CD4-positive, CD25-positive, alpha-beta regulatory T cell (primary cell): ENCODE measurements at regions not wholly inside any gene's neighbourhood (a gene's known extent, or its start where the extent isn't known, plus 50 kb on each side); places are given as distances from the start of the nearest gene placed in this dataset.

Experiments
- ATAC-seq, 2 donors: fragments of 150-1000 bp; cut with Tn5 transposase; one replicate each; pipeline ENCODE4 v1.10.0; 2021; ENCODE audit warnings: low read depth in 2 of 2, moderate number of reproducible peaks in 2 of 2, moderate library complexity in 1 of 2
- DNase-seq, 3 donors: peaks; one replicate each; pipeline versions ENCODE4 v3.0.0 to v3.0.0-alpha.2; 2012 to 2022; ENCODE audit warnings: mixed read lengths in 1 of 3
- H3K27ac ChIP-seq: one replicate; pipeline ENCODE4 v1.7.0; 2013; ENCODE audit warnings: mild to moderate bottlenecking, low read length; ENCODE audit not compliant: insufficient read depth, poor library complexity, severe bottlenecking
- H3K27me3 ChIP-seq: one replicate; pipeline ENCODE4 v1.7.0; 2013; ENCODE audit warnings: low read length; ENCODE audit not compliant: control insufficient read depth, insufficient read depth
- H3K36me3 ChIP-seq: one replicate; pipeline ENCODE4 v1.7.0; 2013; ENCODE audit warnings: mild to moderate bottlenecking, low read length, moderate library complexity; ENCODE audit not compliant: control insufficient read depth, insufficient read depth
- H3K4me1 ChIP-seq: 2 replicates; pipeline ENCODE4 v1.7.0; 2013; ENCODE audit warnings: mild to moderate bottlenecking, low read length; ENCODE audit not compliant: insufficient read depth, control insufficient read depth, poor library complexity, severe bottlenecking
- H3K4me3 ChIP-seq: one replicate; pipeline ENCODE4 v1.7.0; 2013; ENCODE audit warnings: low read depth, mild to moderate bottlenecking, low read length, moderate library complexity
- H3K9me3 ChIP-seq, 2 experiments: 1 replicate in 1 of 2; 2 replicates in 1 of 2; pipeline ENCODE4 v1.7.0; 2013; ENCODE audit warnings: low read length in 2 of 2, mild to moderate bottlenecking in 1 of 2, moderate library complexity in 1 of 2; ENCODE audit not compliant: control insufficient read depth in 2 of 2
- H3K27ac Mint-ChIP-seq, 3 donors: one replicate each; pipeline ENCODE4 v1.8.0; 2020 to 2022; ENCODE audit warnings: mild to moderate bottlenecking in 3 of 3, mixed read lengths in 3 of 3, moderate library complexity in 2 of 3
- H3K27me3 Mint-ChIP-seq: one replicate; pipeline ENCODE4 v1.8.0; 2022; ENCODE audit warnings: mild to moderate bottlenecking, mixed read lengths
- H3K36me3 Mint-ChIP-seq: one replicate; pipeline ENCODE4 v1.8.0; 2020; ENCODE audit warnings: mixed read lengths
- H3K4me1 Mint-ChIP-seq, 4 donors: one replicate each; pipeline ENCODE4 v1.8.0; 2020 to 2022; ENCODE audit warnings: mixed read lengths in 4 of 4, mild to moderate bottlenecking in 1 of 4
- H3K4me3 Mint-ChIP-seq, 4 donors: one replicate each; pipeline ENCODE4 v1.8.0; 2020 to 2022; ENCODE audit warnings: mild to moderate bottlenecking in 4 of 4, mixed read lengths in 4 of 4, moderate library complexity in 3 of 4
- H3K9me3 Mint-ChIP-seq, 7 donors: one replicate each; pipeline ENCODE4 v1.8.0; 2020 to 2022; ENCODE audit warnings: mixed read lengths in 7 of 7, mild to moderate bottlenecking in 3 of 7, moderate library complexity in 2 of 7

- no peak overlapping the region for H3K4me3 Mint-ChIP-seq
- no peak for DNase-seq
- peaks cover 0 to 28% (median 4%) of the 10 kb centered on the region in 7 donors for H3K9me3 Mint-ChIP-seq
- H3K4me1 ChIP-seq = no peaks in the 10 kb centered on the region
- no peaks in the 10 kb centered on the region for H3K27me3 Mint-ChIP-seq
- no peaks in the 10 kb centered on the region for H3K4me1 Mint-ChIP-seq
- no peak overlapping the region for H3K27ac ChIP-seq
- no peaks in the 10 kb centered on the region for H3K36me3 ChIP-seq
- no peaks in the 10 kb centered on the region for H3K36me3 Mint-ChIP-seq
- no peaks in the 10 kb centered on the region for H3K9me3 ChIP-seq
- H3K27me3 ChIP-seq = no peaks in the 10 kb centered on the region
- no peak overlapping the region for H3K4me3 ChIP-seq
- no peak overlapping the region for H3K27ac Mint-ChIP-seq
- no peak for ATAC-seq
Measured at GRCh38 chr1:56236688-56237087, 342.7 kb downstream of the PLPP3 start.

GRCh38 chr1:56235909-56236510, 343.4 kb downstream of the PLPP3 start:
- Histone ChIP-seq H3K9me3 (no peaks in the 10 kb centered on the region), H3K27me3 (no peaks in the 10 kb centered on the region), H3K36me3 (no peaks in the 10 kb centered on the region), H3K4me3 (no peak overlapping the region), H3K27ac (no peak overlapping the region), H3K4me1 (no peaks in the 10 kb centered on the region)
- no peak for DNase-seq
- peaks cover 0 to 24% (median 4%) of the 10 kb centered on the region in 7 donors for H3K9me3 Mint-ChIP-seq
- H3K27me3 Mint-ChIP-seq = no peaks in the 10 kb centered on the region
- no peak overlapping the region for H3K4me3 Mint-ChIP-seq
- no peaks in the 10 kb centered on the region for H3K36me3 Mint-ChIP-seq
- ATAC-seq = no peak
- no peak overlapping the region for H3K27ac Mint-ChIP-seq
- no peaks in the 10 kb centered on the region for H3K4me1 Mint-ChIP-seq

- ATAC-seq (no peak), DNase-seq (no peak)
- Histone ChIP-seq H3K27me3 (no peaks in the 10 kb centered on the region), H3K4me3 (no peak overlapping the region), H3K4me1 (no peaks in the 10 kb centered on the region), H3K27ac (no peak overlapping the region), H3K36me3 (no peaks in the 10 kb centered on the region), H3K9me3 (no peaks in the 10 kb centered on the region)
- H3K27ac Mint-ChIP-seq = no peak overlapping the region
- no peaks in the 10 kb centered on the region for H3K4me1 Mint-ChIP-seq
- no peaks in the 10 kb centered on the region for H3K36me3 Mint-ChIP-seq
- H3K27me3 Mint-ChIP-seq = no peaks in the 10 kb centered on the region
- peaks cover 0 to 7% (median 3%) of the 10 kb centered on the region in 7 donors for H3K9me3 Mint-ChIP-seq
- H3K4me3 Mint-ChIP-seq = no peak overlapping the region
Measured at GRCh38 chr1:56229186-56229585, 350.2 kb downstream of the PLPP3 start.

GRCh38 chr1:56227886-56228285, 351.5 kb downstream of the PLPP3 start:
- no peaks in the 10 kb centered on the region for H3K4me1 Mint-ChIP-seq

GRCh38 chr1:56227401-56227800, 352.0 kb downstream of the PLPP3 start:
- Mint-ChIP-seq H3K4me3 (no peak overlapping the region), H3K27me3 (no peaks in the 10 kb centered on the region), H3K36me3 (no peaks in the 10 kb centered on the region), H3K9me3 (peaks cover 0 to 7% (median 3%) of the 10 kb centered on the region in 7 donors), H3K27ac (no peak overlapping the region), H3K4me1 (no peaks in the 10 kb centered on the region)
- DNase-seq (no peak), ATAC-seq (no peak)
- H3K27me3 ChIP-seq = no peaks in the 10 kb centered on the region
- H3K4me1 ChIP-seq = no peaks in the 10 kb centered on the region
- H3K4me3 ChIP-seq = no peak overlapping the region
- no peak overlapping the region for H3K27ac ChIP-seq
- no peaks in the 10 kb centered on the region for H3K36me3 ChIP-seq
- no peaks in the 10 kb centered on the region for H3K9me3 ChIP-seq

More at GRCh38 chr1:56227886-56228285, 351.5 kb downstream of the PLPP3 start:
- DNase-seq (no peak), ATAC-seq (no peak)
- Mint-ChIP-seq H3K27me3 (no peaks in the 10 kb centered on the region), H3K9me3 (peaks cover 0 to 7% (median 3%) of the 10 kb centered on the region in 7 donors), H3K36me3 (no peaks in the 10 kb centered on the region), H3K4me3 (no peak overlapping the region), H3K27ac (no peak overlapping the region)
- no peak overlapping the region for H3K27ac ChIP-seq
- no peaks in the 10 kb centered on the region for H3K27me3 ChIP-seq
- no peaks in the 10 kb centered on the region for H3K9me3 ChIP-seq
- no peaks in the 10 kb centered on the region for H3K36me3 ChIP-seq
- H3K4me3 ChIP-seq = no peak overlapping the region
- H3K4me1 ChIP-seq = no peaks in the 10 kb centered on the region

- H3K4me3 ChIP-seq = no peak overlapping the region
- H3K9me3 Mint-ChIP-seq = peaks cover 0 to 10% (median 2%) of the 10 kb centered on the region in 7 donors
- no peaks in the 10 kb centered on the region for H3K36me3 ChIP-seq
- ATAC-seq (no peak), DNase-seq (no peak)
- H3K9me3 ChIP-seq = no peaks in the 10 kb centered on the region
- H3K27me3 ChIP-seq = no peaks in the 10 kb centered on the region
- no peaks in the 10 kb centered on the region for H3K27me3 Mint-ChIP-seq
- no peak overlapping the region for H3K27ac Mint-ChIP-seq
- H3K4me3 Mint-ChIP-seq = no peak overlapping the region
- no peaks in the 10 kb centered on the region for H3K36me3 Mint-ChIP-seq
- H3K4me1 Mint-ChIP-seq = no peaks in the 10 kb centered on the region
- no peak overlapping the region for H3K27ac ChIP-seq
- no peaks in the 10 kb centered on the region for H3K4me1 ChIP-seq
Measured at GRCh38 chr1:56225964-56226815, 353.2 kb downstream of the PLPP3 start.

GRCh38 chr1:56223968-56224367, 355.4 kb downstream of the PLPP3 start:
- peaks cover 0 to 10% (median 2%) of the 10 kb centered on the region in 7 donors for H3K9me3 Mint-ChIP-seq
- H3K4me1 ChIP-seq = no peaks in the 10 kb centered on the region
- no peaks in the 10 kb centered on the region for H3K4me1 Mint-ChIP-seq
- H3K4me3 ChIP-seq = no peak overlapping the region
- H3K27me3 ChIP-seq = no peaks in the 10 kb centered on the region
- no peak for ATAC-seq
- no peak for DNase-seq
- H3K9me3 ChIP-seq = no peaks in the 10 kb centered on the region
- H3K27ac ChIP-seq = no peak overlapping the region
- H3K27ac Mint-ChIP-seq = no peak overlapping the region
- no peaks in the 10 kb centered on the region for H3K36me3 Mint-ChIP-seq
- H3K36me3 ChIP-seq = no peaks in the 10 kb centered on the region
- H3K27me3 Mint-ChIP-seq = no peaks in the 10 kb centered on the region
- H3K4me3 Mint-ChIP-seq = no peak overlapping the region
